ENCODE measurements at regions not wholly inside any gene's neighbourhood (a gene's known extent, or its start where the extent isn't known, plus 50 kb on each side); places are given as distances from the start of the nearest gene placed in this dataset.

DNA sequence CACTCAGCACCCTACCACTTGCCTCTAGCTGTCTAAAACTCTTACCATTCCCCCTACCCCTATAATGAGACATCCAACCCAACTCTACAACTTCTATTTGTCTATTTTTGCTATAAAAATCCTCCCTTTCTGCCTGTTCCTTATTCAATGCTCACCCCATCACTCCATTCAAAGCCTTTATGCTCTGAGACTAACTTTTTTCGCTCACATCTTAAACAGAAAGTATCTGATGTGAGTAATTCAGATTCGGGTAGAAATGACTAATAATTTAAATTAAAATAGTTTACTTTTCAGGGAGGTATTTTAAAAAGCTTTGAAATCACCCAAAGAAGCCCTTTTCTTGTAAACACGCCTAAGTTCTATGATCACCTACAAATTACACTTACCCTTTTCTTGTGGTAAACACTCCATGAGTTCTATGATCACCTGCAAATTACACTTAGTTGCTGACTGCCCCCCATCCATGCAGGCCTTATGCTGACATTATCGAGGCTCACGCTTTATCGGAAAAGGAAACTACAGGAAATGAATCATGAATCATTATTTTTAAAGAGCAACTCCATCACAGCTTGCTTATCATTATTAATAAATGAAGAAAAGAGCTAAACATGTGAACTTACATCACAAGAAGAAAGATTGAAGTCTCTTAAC lies 168.7 kb upstream of the PPP1R2C start:
- DNase-seq (ENCODE audit: low read depth), result no peak

DNA sequence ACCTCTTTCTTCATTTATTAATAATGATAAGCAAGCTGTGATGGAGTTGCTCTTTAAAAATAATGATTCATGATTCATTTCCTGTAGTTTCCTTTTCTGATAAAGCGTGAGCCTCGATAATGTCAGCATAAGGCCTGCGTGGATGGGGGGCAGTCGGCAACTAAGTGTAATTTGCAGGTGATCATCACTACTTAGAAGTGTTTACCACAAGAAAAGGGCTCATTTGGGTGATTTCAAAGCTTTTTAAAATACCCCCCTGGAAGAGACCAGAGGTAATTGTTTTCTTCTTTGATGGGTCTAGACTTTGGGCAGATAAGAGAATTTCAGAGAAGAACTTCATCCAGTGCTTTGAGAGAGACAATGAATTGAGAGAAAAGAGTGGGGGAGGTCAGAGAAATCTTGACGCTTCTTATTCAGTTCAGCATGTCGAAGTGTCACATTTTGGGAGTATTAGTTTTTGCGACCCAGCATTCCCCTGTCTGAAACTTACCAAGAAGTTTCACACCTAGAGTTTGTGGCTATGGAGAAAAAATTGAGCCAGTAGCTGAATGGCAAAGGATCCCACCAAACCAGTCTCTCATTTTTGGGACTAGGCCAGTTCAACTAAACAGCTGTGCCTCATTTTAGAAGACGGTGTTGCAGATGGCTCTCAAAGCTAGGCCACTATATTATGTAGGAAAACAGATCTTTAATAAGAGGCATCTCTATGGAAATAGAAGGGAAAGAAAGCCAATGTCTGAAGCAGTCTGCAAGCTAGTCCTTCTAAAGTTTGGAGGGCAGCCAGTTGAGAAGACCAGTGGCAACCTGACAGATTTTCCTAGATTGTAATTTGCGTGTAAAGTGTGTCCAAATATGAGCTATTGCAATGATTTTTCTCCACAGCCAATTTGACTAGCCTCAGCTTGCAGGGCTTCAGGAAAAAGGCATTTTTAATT lies 171.0 kb upstream of the PPP1R2C start:
- DNase-seq (ENCODE audit: low read depth), result no peak

DNA sequence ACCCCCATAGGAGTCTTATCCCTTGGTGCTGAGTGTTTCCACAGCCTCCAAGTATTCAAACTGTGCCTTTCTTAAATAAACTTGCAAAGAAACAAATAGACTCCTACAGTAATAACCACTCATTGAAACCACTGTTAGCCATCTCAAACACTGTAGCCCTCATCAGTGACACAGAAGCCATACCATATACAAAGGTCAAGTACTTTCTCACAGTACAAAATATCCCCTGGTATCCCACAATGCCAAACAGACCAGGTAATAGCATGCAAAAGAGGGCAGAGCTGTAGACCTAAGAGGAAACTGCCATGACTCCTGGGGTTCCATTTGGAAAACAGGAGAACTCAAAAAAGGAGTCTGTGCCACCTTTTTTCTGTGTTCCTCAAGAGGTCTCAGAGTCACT lies 173.8 kb upstream of the PPP1R2C start:
- DNase-seq (ENCODE audit: low read depth), result no peak

DNA sequence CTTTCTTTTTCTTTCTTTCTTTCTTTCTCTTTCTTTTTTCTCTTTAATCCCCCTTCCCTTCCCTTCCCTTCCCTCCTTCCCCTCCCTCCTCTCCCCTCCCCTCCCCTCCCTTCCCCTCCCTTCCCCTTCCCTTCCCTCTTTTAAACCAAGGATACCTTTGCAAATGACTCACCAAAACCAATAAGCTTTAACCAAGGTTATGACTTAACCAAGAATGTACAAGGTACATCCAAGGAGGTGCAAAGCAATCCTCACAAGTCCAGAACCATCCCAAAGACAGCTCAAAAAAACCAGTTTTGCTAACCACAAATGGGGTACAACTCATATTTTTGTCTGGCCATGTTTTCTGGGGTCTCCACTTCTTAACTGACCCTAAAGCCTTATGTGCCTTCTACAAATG lies 174.7 kb upstream of the PPP1R2C start:
- no peak for DNase-seq (ENCODE audit: low read depth)

DNA sequence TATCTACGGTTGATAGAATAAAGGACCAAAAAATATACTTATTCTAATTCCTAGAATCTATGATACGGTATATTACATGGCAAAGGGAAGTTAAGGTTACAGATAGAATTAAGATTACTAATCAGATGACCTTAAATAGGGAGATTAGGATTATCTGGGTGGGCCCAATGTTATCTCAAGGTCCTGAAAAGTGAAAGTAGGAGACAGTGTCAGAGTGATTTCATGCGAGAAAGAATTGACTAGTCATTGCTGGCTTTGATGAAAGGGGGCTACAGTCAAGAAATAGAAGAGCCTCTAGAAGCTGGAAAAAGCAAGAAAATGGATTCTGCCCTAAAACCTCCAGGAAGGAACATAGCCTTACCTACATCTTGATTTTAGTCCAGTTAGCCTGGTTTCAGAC lies 176.9 kb upstream of the PPP1R2C start:
- DNase-seq (ENCODE audit: low read depth), result no peak

DNA sequence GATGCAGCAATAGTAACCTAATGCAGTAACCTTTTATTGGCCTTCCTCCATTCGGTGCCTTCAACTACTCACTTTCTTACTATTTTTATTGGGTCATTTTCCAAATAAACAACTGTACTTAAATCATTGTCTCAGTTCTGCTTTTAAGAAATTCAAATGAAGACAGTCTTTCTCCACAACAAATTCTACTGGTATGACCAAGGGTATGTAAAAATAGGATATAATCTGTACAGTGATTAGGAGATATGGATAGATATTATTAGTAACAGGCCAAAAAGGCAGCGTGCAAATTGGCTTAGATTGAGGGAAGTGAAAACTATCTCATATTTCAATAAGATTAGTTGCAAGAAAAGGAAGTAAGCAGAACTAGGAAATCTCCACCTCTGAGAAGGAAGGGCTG lies 177.4 kb upstream of the PPP1R2C start:
- DNase-seq (ENCODE audit: low read depth), result no peak

DNA sequence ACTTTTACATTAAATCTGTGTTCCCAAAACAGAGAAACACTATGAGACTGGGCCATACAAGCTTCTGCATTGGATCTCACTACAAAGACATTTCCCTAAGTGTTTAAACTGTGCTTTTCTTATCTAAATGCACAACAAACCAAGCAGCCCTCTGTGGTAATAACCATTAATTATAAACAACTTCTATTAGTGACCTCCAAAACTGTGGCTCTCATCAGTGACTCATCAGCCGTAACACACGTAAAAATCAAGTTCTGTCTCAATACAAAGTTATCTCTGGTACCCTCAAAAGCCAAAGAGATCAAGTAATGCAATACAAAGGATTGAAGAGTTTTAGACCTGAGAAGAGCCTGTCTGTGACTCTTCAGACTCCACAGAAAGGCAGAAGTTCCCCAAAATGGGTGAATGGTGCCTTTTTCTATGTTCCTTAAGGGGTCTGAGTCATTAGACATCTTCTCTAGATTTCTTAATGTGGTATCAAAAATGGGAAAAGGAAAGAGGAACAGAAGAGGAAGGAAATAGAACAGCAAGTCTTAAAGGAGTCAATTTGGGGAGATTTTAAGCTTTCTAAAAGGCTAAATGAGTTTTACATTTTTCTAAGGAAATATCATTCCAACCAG lies 189.8 kb upstream of the PPP1R2C start:
- DNase-seq (ENCODE audit: low read depth), result no peak

DNA sequence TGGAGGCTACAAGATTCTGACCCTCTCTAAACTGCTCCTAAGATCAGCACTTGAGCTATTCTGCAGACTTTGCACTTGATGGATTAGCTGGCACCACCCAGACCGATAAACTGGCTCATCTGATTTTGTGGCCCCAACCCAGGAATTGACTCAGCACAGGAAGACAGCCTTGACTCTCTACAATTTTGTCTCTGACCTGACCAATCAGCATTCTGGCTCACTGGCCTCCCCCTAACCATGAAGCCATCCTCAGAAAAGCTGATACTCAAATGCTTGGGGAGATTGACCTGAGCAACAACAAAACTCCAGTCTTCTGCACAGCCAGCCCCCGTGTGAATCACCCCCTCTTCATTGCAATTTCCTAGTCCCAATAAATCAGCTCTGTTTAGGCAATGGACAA lies 195.4 kb upstream of the PPP1R2C start:
- DNase-seq (ENCODE audit: low read depth), result no peak

DNA sequence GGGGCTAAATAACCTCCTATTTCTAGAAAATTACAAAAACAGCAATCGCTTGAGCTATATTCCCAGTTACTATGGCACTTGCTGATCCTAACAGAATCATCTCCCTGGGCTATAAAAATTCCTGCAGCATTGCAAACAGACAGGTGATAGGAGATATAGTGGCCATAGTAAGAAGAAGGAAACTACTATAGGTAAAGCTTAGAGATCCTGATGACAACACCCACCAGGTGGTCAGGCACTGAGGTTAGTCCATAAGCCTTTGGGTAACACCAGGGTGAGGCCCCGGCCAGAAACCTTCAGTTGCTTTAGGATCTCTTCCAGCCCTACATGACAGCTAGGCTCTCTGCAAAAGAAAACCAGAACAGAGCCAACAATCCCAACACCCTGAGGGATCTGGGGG lies 197.9 kb upstream of the PPP1R2C start:
- DNase-seq (ENCODE audit: low read depth), result no peak

DNA sequence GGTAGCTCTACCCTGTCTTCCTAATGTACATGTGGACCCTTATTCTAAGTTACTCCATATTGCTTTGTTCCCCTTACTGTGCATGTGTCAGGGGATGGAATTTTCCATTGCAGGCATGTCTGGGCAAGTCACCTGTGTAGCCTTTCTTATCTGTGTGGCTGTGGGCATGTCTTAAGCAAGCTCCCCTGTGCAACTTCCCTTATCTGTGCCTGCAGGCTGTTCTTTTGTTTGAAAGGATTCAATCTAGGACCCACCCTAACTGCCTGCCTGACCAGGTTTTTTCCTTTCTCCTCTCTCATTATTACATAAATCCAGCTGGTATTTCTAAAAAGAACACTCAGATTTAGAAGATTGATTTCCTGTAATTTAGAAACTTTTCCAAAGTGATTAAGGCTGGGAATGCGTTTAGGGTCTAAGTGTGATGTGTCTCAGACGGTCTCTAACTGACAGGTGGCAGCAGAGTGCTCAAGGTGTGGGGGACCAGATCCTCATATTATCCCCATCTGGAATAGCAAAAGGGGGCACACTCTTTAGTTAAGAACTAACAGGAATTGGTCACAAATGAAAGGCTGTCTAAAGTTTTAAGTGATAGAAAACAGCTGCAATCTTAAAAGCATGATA lies 198.9 kb upstream of the PPP1R2C start:
- no peak for DNase-seq (ENCODE audit: low read depth)

DNA sequence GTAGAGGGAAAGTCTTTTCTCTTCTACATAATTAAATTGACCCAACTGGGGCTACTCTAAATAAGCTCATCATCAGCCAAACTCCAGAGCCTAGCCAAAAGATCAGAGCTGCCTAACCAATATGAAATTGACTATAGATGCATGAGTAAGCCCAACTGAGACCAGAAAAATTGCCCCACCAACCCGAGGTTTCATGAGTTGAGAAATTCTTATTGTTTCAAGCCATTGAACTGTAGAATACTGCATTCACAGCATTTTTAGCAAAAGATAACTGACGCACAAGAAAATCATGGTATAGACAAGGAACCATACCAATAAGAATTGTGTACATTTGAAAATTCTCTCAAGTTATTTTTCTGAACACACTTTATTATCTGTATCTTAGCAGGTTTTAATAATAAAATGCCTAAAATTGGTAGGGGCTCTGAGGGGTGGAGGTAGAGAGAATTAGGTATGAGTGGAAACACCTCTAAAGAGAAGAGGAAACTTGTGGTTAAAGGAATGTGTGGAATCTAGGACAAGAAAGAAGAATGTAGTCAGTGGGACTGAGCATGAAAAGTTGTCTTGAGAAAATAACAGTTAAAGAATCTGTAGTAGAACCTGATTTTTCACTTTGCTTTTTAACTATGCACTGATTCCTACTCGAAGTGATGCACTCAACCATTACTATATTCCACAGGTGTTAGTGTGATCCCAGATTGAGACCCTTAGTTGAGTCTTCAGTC lies 200.9 kb upstream of the PPP1R2C start:
- no peak for DNase-seq (ENCODE audit: low read depth)

DNA sequence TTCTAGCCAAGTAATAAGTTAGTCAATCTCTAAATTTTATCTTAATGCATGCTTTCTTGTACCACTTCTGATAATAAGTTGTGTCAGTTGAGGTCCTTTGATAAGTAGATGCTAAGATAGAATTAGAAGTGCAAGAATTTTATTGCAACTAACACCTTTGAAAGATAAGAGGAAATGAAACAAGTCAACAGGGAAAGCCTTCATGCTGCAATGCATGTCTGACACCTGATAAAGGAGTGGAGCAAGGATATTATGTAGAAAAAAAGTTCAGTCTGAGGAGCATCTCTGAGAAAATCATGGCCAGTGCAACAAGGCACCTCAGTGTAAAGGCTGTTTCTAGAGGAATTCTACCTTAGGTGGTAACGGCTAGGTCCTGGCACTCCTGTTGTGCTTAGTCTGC lies 210.7 kb upstream of the PPP1R2C start:
- DNase-seq (ENCODE audit: low read depth), result no peak

DNA sequence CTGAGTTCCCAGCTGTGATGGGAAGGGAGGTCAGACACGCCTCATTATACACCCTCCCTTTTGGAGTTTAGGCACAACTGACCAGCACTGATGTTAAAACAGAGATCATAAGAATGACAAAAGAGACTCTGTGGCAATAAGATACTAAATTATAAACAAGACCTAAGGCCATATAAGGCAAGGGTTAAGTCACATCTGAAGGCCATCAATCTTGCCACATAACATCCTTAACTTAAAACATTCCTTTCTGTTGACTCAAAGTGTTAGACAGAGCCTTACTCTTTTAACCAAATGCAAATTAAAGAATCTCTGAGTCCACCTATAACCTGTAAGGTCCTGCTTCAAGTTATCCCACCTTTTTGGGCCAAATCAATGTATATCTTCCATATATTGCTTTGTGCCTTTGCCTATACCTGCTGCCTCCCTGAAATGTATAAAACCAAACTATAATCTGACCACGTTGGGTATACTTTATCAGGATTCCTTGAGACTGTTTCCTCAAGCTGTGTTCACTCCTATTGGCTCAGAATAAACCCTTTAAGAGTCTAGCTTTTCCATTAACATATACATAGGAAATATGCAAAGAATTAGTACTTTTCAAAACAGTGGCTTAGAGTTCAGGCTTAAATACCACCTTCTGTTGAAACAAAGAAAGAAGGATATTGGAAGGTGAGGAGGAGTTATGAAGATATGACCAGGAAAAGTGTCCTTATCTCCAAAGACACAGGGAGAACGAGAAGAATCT lies 214.4 kb upstream of the PPP1R2C start:
- no peak for DNase-seq (ENCODE audit: low read depth)

DNA sequence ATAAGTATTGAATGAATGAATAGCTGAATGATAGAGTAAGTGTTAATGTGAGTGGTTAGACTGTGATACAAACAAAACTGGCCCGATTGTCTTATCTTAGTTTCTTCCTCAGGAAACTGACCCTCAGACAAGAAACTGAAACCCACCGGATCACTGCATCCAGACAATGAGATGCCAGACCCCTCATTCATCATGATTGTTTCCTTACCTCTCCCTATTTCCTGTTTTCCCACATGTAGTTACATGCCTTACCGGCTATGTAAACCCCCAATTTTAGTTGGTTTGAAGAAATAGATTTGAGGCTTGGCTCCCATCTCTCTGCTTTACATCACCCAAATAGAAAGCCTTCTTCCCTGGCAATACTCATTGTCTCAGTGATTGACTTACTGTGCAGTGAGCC lies 218.9 kb upstream of the PPP1R2C start:
- no peak for DNase-seq (ENCODE audit: low read depth)

DNA sequence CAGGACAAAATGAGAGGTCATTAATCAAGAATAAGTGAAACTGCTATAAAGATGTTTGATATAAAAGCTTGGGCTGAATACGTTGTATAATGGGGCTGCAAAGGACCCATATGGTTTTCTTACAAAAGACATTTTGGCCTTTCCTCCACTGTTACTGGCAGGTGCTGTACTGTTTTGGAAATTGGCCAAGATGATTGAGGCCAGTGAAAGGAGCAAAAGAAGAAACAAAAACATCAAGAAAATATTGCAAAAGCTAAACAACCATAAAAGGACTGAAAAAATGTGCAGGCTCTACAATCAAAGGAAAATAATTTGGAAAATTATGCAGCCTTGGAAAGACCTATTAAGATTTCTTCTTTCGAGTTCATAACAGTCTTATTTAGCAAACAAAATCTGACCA lies 222.2 kb upstream of the PPP1R2C start:
- DNase-seq (ENCODE audit: low read depth), result no peak

DNA sequence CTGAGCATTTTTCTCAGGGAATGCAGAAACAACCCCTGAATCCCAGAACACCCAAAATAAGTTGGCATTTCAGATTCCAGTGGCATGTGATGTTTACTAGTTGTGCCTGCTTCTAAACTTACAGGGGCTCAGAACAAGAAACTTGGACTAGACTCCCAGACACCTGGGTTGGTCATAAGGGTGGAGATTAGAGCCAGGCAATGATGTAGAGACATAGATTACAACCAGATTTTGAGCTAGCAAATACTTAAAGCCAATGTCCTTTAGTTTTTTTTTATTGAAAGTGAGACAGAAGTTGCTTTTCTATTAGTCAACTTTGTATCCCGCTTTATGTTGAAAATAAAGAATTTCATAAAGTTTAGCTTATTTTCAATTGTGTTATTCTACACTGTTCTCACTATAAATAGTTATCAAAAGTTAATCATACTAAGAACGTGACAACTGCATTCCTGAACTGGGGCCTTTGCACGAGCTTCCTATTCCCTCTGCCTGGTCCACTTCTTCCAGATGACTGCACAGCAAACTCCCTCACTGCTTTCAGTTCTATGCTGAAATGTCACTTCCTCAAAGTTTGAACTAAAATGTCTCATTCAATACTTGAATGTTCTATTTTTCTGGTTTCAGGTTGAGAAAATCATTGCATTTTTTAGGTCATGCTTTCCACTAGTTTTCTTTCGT lies 224.7 kb upstream of the PPP1R2C start:
- no peak for DNase-seq (ENCODE audit: low read depth)

DNA sequence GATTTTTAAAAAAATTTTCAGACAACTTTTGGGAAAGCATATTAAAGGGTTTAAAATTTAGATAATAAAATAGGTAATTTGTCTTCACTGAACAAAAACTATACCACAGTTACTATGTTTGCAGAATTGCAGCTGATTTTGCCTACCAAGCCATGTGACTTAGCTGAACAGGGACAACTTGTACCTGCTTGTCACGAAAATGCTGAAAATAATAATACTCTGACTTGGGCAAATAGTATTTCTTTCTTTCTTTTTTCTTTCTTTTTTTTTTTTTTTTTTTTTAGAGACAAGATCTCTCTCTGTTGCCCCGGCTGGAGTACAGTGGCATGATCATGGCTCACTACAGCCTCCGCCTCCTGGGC lies 225.2 kb upstream of the PPP1R2C start:
- no peak for DNase-seq (ENCODE audit: low read depth)

DNA sequence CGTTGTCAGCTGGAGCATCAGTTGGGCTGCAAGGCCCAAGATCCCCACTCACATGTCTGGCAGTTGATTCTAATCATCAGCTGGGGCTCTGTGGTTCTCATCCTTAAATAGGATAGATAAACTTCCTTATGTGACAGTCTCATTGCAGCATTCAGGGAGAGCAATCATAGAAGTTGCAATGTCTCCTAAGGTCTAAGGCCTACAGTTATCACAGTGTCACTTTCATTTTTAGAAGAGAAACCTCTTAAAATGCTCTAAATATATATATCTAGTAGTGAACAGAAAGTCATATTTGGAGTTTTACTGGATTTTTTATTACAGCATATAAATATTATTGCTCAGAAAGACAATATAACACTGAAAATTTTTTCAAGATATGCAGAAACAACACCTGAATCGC lies 226.0 kb upstream of the PPP1R2C start:
- no peak for DNase-seq (ENCODE audit: low read depth)

DNA sequence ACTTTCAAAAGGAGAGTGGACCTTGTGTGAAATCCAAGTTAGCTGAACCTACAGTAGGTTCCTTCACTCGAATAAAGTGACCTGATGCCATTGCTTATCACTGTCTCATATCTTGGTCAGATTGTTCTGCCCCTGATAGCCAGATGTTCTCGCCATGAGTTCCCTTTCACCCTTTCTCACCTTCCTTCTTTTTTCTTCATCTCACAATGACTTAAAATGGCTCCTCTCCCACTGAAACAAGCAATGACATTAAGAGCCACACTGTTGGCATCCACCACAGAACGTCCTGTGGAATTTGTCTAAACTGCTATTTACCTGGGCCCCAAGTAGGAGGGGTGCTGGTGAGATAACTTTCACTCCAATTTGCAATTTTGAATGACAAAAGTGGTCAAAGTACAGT lies 227.6 kb upstream of the PPP1R2C start:
- DNase-seq (ENCODE audit: low read depth), result no peak

DNA sequence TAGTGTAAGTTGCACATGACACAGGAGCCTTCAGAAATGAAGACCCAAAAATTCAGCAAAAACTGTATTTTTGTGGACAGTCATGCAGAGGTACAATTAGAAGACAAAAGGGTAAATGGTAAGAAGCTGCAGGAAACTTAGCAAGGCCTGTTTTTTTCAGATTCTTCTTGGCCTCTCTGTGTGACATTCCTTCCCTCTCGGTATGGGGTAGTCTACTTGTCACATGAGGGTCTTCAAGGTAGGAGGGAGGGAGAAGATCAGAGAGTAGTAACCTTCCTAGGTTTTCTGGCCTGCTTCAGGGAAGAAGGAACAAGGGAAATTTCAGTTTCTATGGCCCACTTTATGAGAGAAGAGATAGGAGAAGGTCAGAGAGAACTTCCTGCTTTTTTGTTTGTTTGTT lies 230.4 kb upstream of the PPP1R2C start:
- no peak for DNase-seq (ENCODE audit: low read depth)

DNA sequence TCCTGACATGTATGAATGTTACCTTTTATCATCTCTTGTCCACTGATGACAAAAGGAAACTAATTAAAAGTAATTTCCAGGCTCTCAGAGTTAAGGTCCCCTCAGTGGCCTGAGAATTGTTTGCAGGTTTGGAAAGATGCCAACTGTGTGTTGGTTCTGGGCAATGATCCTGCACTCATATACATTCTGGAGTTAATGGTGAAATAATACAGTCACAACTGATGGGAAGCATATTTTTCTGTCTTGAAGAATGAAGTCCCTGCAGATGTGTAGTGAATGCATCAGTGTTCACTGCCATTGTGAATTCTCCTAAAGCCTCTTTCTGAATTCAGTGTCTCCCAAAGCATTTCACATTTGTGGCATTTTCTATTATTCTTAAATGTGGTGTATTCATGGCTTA lies 238.1 kb upstream of the PPP1R2C start:
- DNase-seq (ENCODE audit: low read depth), result no peak

Data from fibroblast of gingiva (primary cell).